ENCODE measurements at regions not wholly inside any gene's neighbourhood (a gene's known extent, or its start where the extent isn't known, plus 50 kb on each side); places are given as distances from the start of the nearest gene placed in this dataset.

DNA sequence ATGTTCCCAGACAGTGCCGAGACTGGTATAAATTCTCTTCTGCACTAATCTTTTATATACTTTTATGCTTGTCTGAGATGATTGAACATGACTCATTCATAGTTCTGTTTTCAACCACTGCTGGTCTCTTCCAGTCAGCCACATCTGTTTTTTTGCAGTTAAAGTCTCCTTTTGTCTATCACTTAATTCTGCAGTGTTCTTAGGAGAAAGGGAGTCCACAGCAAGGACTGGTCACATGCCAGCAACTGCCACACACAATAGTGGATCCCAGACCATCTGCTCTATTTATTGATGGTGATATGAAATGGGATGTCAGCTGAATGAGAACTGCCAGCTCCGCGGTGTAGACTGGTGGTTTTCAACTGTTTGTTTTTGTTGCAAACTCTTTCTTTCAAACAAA is 379.8 kb downstream of the MED13L start (continued):
- TF ChIP-seq, protein P1, sequence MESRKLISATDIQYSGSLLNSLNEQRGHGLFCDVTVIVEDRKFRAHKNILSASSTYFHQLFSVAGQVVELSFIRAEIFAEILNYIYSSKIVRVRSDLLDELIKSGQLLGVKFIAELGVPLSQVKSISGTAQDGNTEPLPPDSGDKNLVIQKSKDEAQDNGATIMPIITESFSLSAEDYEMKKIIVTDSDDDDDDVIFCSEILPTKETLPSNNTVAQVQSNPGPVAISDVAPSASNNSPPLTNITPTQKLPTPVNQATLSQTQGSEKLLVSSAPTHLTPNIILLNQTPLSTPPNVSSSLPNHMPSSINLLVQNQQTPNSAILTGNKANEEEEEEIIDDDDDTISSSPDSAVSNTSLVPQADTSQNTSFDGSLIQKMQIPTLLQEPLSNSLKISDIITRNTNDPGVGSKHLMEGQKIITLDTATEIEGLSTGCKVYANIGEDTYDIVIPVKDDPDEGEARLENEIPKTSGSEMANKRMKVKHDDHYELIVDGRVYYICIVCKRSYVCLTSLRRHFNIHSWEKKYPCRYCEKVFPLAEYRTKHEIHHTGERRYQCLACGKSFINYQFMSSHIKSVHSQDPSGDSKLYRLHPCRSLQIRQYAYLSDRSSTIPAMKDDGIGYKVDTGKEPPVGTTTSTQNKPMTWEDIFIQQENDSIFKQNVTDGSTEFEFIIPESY (IDR thresholded peaks at IDR 0.05; ENCODE audit: extremely low read depth, insufficient replicate concordance, low read length): no peak
- TF ChIP-seq EZH2phosphoT487 (IDR thresholded peaks at IDR 0.05; ENCODE audit: borderline replicate concordance): no peak
- TF ChIP-seq YY1 (IDR thresholded peaks at IDR 0.05; ENCODE audit: extremely low read depth, insufficient replicate concordance, low read depth, low read length): no peak
- no peak for TF ChIP-seq ZNF274 (IDR thresholded peaks at IDR 0.05; ENCODE audit: low read depth, low read length)
- TF ChIP-seq SRF (IDR thresholded peaks at IDR 0.05; ENCODE audit: low read depth): no peak
- TF ChIP-seq EZH2 (IDR thresholded peaks at IDR 0.05): no peak
- TF ChIP-seq RAD21 (IDR thresholded peaks at IDR 0.05; ENCODE audit: low read depth): no peak
- TF ChIP-seq, protein P2, sequence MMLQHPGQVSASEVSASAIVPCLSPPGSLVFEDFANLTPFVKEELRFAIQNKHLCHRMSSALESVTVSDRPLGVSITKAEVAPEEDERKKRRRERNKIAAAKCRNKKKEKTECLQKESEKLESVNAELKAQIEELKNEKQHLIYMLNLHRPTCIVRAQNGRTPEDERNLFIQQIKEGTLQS (IDR thresholded peaks at IDR 0.05): no peak
- no peak for TF ChIP-seq JUND (IDR thresholded peaks at IDR 0.05)

DNA sequence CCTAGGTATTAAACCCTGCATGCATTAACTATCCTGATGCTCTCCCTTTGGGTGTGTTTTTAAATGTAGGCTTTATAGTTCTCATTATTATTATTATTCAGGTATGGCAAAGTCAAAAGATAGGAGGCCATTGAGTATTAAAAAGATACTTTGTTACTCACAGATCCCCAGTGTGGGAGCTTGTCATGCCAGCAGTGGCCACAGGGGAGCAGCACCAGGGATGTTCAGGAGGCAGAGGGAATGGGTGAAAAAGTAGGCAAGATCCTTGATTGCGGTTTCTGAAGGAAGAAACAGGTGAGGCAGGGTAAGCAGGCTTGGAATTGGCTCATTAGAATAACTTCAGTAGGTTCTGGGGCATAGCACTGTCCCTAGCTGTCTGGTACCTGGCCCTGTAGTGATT is 382.2 kb downstream of the MED13L start:
- POLR2A ChIA-PET: no interaction called here
- no peak overlapping the region for H3K4me2 ChIP-seq (ENCODE audit: low read length)
- H3K9me2 ChIP-seq (ENCODE audit: insufficient read depth): no peaks in the 10 kb centered on the region
- TF ChIP-seq, protein P3, sequence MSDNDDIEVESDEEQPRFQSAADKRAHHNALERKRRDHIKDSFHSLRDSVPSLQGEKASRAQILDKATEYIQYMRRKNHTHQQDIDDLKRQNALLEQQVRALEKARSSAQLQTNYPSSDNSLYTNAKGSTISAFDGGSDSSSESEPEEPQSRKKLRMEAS (IDR thresholded peaks at IDR 0.05): no peak
- TF ChIP-seq, protein P4, sequence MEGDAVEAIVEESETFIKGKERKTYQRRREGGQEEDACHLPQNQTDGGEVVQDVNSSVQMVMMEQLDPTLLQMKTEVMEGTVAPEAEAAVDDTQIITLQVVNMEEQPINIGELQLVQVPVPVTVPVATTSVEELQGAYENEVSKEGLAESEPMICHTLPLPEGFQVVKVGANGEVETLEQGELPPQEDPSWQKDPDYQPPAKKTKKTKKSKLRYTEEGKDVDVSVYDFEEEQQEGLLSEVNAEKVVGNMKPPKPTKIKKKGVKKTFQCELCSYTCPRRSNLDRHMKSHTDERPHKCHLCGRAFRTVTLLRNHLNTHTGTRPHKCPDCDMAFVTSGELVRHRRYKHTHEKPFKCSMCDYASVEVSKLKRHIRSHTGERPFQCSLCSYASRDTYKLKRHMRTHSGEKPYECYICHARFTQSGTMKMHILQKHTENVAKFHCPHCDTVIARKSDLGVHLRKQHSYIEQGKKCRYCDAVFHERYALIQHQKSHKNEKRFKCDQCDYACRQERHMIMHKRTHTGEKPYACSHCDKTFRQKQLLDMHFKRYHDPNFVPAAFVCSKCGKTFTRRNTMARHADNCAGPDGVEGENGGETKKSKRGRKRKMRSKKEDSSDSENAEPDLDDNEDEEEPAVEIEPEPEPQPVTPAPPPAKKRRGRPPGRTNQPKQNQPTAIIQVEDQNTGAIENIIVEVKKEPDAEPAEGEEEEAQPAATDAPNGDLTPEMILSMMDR (IDR thresholded peaks at IDR 0.05 in 2 of 3, conservative IDR thresholded peaks at IDR 0.05 in 1 of 3; ENCODE audit: borderline replicate concordance in 1 of 3, insufficient read depth in 1 of 3, low read depth in 2 of 3, low read length in 2 of 3): peak in 2 of 3 experiments; percentile 70 to 83; a peak in 4 of 6 replicates
- TF ChIP-seq POLR2AphosphoS5 (IDR thresholded peaks at IDR 0.05; ENCODE audit: low read depth, low read length): no peak
- no peak for TF ChIP-seq ZNF274 (IDR thresholded peaks at IDR 0.05; ENCODE audit: low read depth, low read length)
- peak; percentile 34; the same call in 1 of the 2 replicates for TF ChIP-seq RAD21 (IDR thresholded peaks at IDR 0.05; ENCODE audit: low read depth)
- TF ChIP-seq EGR1 (IDR thresholded peaks at IDR 0.05; ENCODE audit: low read depth): no peak
- no peak for TF ChIP-seq YY1 (IDR thresholded peaks at IDR 0.05; ENCODE audit: extremely low read depth, insufficient replicate concordance, low read depth, low read length)
- TF ChIP-seq SP1 (IDR thresholded peaks at IDR 0.05; ENCODE audit: low read depth): no peak
- TF ChIP-seq POLR2A (IDR thresholded peaks at IDR 0.05; ENCODE audit: borderline replicate concordance, extremely low read depth, insufficient read depth, insufficient read length): no peak
- no peak for TF ChIP-seq ELF1 (IDR thresholded peaks at IDR 0.05; ENCODE audit: borderline replicate concordance, low read depth)
- TF ChIP-seq SIN3A (IDR thresholded peaks at IDR 0.05; ENCODE audit: low read depth): no peak
- no peak for TF ChIP-seq ZFX (IDR thresholded peaks at IDR 0.05)
- TF ChIP-seq, protein P2 (IDR thresholded peaks at IDR 0.05): no peak
- no peak for TF ChIP-seq EZH2 (IDR thresholded peaks at IDR 0.05)
- no peaks in the 10 kb centered on the region for H3K9me3 ChIP-seq (ENCODE audit: control insufficient read depth in 1 of 2, insufficient read depth in 1 of 2, low read depth in 1 of 2, low read length in 2 of 2)
- no peaks in the 10 kb centered on the region for H4K20me1 ChIP-seq (ENCODE audit: insufficient read depth)
- no peak overlapping the region for H3K27ac ChIP-seq (ENCODE audit: low read depth, low read length)
- H2AFZ ChIP-seq (ENCODE audit: low read depth, low read length, poor library complexity, severe bottlenecking): no peak overlapping the region
- RAD21 ChIA-PET (ENCODE audit: low non-redundant PET in 1 of 2, low total read pairs in 2 of 2, uncharacterized antibody in 2 of 2, unreplicated experiment in 2 of 2): no interaction called here
- no peak overlapping the region for H3K9ac ChIP-seq (ENCODE audit: low read length)
- intact Hi-C loops (cut with micrococcal nuclease): no loop called here
- CTCF ChIA-PET: interaction anchor here (0.5 to 1.5 kb wide), 9 partner anchors 9 to 814 kb away, joined by 3 to 12 read pairs (median 4); no protein-coding TSS in a partner anchor
- no peaks in the 10 kb centered on the region for H3K79me2 ChIP-seq (ENCODE audit: insufficient read depth, low read length)
- peak; percentile 78 for ATAC-seq
- no TSS peak for BruUV-seq (replicated peaks)
- no peaks in the 10 kb centered on the region for H3K27me3 ChIP-seq (ENCODE audit: insufficient read depth, low read length)
- no peak overlapping the region for H3K4me3 ChIP-seq (replicated peaks in 1 of 2; ENCODE audit: low read depth in 1 of 2, low read length in 2 of 2)
- no peak for DNase-seq (ENCODE audit: low read depth, low spot score)
- no peaks in the 10 kb centered on the region for H3K4me1 ChIP-seq (ENCODE audit: control insufficient read depth in 1 of 2, insufficient read depth in 2 of 2, low read length in 2 of 2)
- H3K36me3 ChIP-seq (ENCODE audit: control insufficient read depth in 1 of 2, insufficient read depth in 2 of 2, low read length in 2 of 2): no peaks in the 10 kb centered on the region

Measured in HCT116 (cell line).